ENCODE measurements at regions not wholly inside any gene's neighbourhood (a gene's known extent, or its start where the extent isn't known, plus 50 kb on each side); places are given as distances from the start of the nearest gene placed in this dataset.

- no peaks in the 10 kb centered on the region for H3K36me3 ChIP-seq (ENCODE audit: control insufficient read depth in 2 of 2, insufficient read depth in 1 of 2, low read length in 2 of 2)
- H3K4me3 ChIP-seq (ENCODE audit: low read depth, low read length), result no peak overlapping the region
- no peaks in the 10 kb centered on the region for H3K9me3 ChIP-seq (ENCODE audit: control insufficient read depth, insufficient read depth, low read depth, low read length)
- TF ChIP-seq, protein P1, sequence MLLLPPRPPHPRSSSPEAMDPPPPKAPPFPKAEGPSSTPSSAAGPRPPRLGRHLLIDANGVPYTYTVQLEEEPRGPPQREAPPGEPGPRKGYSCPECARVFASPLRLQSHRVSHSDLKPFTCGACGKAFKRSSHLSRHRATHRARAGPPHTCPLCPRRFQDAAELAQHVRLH (tag by site-specific recombination; IDR thresholded peaks at IDR 0.05), result no peak
- peak; percentile 75; the same call in 1 of the 2 replicates for TF ChIP-seq ZNF768 (tag by site-specific recombination; IDR thresholded peaks at IDR 0.05)
- ChIA-PET CTCF (no interaction called here), POLR2A (no interaction called here)
- peaks cover 3% of the 10 kb centered on the region; the same call in 1 of the 2 replicates for H3K4me1 ChIP-seq (ENCODE audit: control insufficient read depth, insufficient read depth, low read length)
- no peak overlapping the region for H3K27ac ChIP-seq (ENCODE audit: extremely low read depth, low read depth, low read length)
These were observed 79.5 kb upstream of the NKD1 start for GRCh38 chr16:50468749-50469078.

DNA sequence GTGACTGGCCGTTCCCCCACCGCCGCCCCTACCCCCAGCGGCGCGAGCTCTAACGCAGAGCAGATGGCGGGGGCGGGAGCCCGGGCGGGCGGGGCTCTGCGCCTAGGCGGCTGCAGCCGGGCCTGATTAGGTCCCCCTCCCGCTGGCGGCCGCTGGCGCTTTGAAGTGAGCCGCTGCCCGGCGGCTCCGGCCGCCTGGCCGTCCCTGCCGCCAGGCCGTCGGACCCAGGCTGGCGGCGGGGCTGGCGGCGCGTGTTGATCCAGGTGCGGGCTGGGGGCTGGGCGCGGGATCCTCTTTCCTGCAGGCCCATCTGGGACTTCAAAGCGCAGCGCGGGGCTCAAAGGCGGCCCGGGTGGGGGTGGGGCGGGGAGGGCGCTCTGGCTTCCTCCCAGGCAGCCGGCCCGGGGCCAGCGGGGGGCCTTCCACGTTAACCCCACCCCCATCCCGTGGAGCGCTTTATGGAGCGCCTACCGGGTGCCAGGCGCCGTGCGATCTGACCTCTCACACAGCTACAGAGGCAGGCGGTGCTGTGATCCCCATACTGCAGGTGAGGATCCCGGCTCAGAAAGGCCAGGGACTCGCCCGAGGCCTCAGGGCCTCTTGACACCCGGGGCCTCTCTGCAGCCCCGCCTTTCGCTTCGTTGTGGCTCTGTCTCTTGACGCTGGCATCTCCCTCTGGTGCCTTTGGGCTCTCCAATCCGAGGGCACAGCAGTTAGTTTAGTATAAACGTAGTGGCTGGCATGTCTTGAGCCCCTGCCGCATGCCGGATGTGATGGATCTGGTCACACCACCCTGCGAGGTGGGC is 80.0 kb upstream of the NKD1 start:
- TF ChIP-seq, protein P2, sequence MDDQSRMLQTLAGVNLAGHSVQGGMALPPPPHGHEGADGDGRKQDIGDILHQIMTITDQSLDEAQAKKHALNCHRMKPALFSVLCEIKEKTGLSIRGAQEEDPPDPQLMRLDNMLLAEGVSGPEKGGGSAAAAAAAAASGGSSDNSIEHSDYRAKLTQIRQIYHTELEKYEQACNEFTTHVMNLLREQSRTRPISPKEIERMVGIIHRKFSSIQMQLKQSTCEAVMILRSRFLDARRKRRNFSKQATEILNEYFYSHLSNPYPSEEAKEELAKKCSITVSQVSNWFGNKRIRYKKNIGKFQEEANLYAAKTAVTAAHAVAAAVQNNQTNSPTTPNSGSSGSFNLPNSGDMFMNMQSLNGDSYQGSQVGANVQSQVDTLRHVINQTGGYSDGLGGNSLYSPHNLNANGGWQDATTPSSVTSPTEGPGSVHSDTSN (CRISPR knock-in tag; IDR thresholded peaks at IDR 0.05), result no peak
- TF ChIP-seq, protein P3, sequence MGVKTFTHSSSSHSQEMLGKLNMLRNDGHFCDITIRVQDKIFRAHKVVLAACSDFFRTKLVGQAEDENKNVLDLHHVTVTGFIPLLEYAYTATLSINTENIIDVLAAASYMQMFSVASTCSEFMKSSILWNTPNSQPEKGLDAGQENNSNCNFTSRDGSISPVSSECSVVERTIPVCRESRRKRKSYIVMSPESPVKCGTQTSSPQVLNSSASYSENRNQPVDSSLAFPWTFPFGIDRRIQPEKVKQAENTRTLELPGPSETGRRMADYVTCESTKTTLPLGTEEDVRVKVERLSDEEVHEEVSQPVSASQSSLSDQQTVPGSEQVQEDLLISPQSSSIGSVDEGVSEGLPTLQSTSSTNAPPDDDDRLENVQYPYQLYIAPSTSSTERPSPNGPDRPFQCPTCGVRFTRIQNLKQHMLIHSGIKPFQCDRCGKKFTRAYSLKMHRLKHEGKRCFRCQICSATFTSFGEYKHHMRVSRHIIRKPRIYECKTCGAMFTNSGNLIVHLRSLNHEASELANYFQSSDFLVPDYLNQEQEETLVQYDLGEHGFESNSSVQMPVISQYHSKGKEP (tag by site-specific recombination; IDR thresholded peaks at IDR 0.05), result 0 out of 2 replicates have a peak, but pooled peaks have one; percentile 20
- TF ChIP-seq YY2 (tag by site-specific recombination; IDR thresholded peaks at IDR 0.05) (no peak), ZNF596 (tag by site-specific recombination; IDR thresholded peaks at IDR 0.05) (peak; percentile 43; the same call in 1 of the 2 replicates), ZNF157 (tag by site-specific recombination; IDR thresholded peaks at IDR 0.05) (no peak), KLF1 (tag by site-specific recombination; IDR thresholded peaks at IDR 0.05) (peak; percentile 14; the same call in 1 of the 2 replicates), YY1 (tag by site-specific recombination; IDR thresholded peaks at IDR 0.05) (no peak), ZNF560 (tag by site-specific recombination; IDR thresholded peaks at IDR 0.05; ENCODE audit: borderline replicate concordance) (no peak), ZBTB26 (tag by site-specific recombination; optimal IDR thresholded peaks at IDR 0.05) (peak; percentile 26), TCF7L2 (IDR thresholded peaks at IDR 0.05; ENCODE audit: borderline replicate concordance, low read depth, low read length) (peak; percentile 97), GLIS1 (tag by site-specific recombination; IDR thresholded peaks at IDR 0.05) (peak; percentile 84; the same call in 1 of the 2 replicates), ZNF626 (tag by site-specific recombination; IDR thresholded peaks at IDR 0.05) (no peak), ZBTB17 (tag by site-specific recombination; IDR thresholded peaks at IDR 0.05) (peak; percentile 35; the same call in 1 of the 2 replicates), ZIC2 (tag by site-specific recombination; IDR thresholded peaks at IDR 0.05) (peak; percentile 66), ZNF335 (tag by site-specific recombination; conservative IDR thresholded peaks at IDR 0.05) (peak; percentile 94), EGR2 (tag by site-specific recombination; IDR thresholded peaks at IDR 0.05; ENCODE audit: low read depth) (peak; percentile 24; the same call in 1 of the 2 replicates)
- TF ChIP-seq, protein P4, sequence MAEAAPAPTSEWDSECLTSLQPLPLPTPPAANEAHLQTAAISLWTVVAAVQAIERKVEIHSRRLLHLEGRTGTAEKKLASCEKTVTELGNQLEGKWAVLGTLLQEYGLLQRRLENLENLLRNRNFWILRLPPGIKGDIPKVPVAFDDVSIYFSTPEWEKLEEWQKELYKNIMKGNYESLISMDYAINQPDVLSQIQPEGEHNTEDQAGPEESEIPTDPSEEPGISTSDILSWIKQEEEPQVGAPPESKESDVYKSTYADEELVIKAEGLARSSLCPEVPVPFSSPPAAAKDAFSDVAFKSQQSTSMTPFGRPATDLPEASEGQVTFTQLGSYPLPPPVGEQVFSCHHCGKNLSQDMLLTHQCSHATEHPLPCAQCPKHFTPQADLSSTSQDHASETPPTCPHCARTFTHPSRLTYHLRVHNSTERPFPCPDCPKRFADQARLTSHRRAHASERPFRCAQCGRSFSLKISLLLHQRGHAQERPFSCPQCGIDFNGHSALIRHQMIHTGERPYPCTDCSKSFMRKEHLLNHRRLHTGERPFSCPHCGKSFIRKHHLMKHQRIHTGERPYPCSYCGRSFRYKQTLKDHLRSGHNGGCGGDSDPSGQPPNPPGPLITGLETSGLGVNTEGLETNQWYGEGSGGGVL (tag by site-specific recombination; IDR thresholded peaks at IDR 0.05), result peak; percentile 87
- no peaks in the 10 kb centered on the region for H3K36me3 ChIP-seq (ENCODE audit: control insufficient read depth in 2 of 2, insufficient read depth in 1 of 2, low read length in 2 of 2)
- peak overlapping the region; percentile 16 for H3K4me3 ChIP-seq (ENCODE audit: low read depth, low read length)
- CTCF ChIA-PET, result no interaction called here
- 0 out of 2 replicates have a peak overlapping the region, but pooled peaks have one; percentile 31 for H3K27ac ChIP-seq (ENCODE audit: extremely low read depth, low read depth, low read length)
- H3K4me1 ChIP-seq (ENCODE audit: control insufficient read depth, insufficient read depth, low read length), result peaks cover 3% of the 10 kb centered on the region; the same call in 1 of the 2 replicates
- H3K9me3 ChIP-seq (ENCODE audit: control insufficient read depth, insufficient read depth, low read depth, low read length), result no peaks in the 10 kb centered on the region
- POLR2A ChIA-PET, result no interaction called here

All from HEK293 (cell line).